ENCODE measurements at regions not wholly inside any gene's neighbourhood (a gene's known extent, or its start where the extent isn't known, plus 50 kb on each side); places are given as distances from the start of the nearest gene placed in this dataset.
A peak's percentile ranks its signal among the peaks of the same experiment; 100 is the strongest.

- H3K9me3 Mint-ChIP-seq, result peaks cover 8 to 17% (median 14%) of the 10 kb centered on the region in 3 donors
- no peak overlapping the region for H3K27ac Mint-ChIP-seq
- Histone ChIP-seq H3K9me3 (no peaks in the 10 kb centered on the region), H3K27ac (ENCODE audit: low read length) (no peak overlapping the region), H3K27me3 (replicated peaks in 1 of 2; ENCODE audit: control insufficient read depth in 2 of 2, extremely low read depth in 1 of 2, insufficient read depth in 2 of 2, low read length in 1 of 2) (peaks cover 2 to 15% of the 10 kb centered on the region in 2 experiments), H3K4me3 (ENCODE audit: control insufficient read depth in 1 of 2, extremely low read depth in 1 of 2, low read length in 1 of 2) (no peak overlapping the region), H3K4me1 (ENCODE audit: control insufficient read depth in 1 of 2, extremely low read depth in 1 of 2, insufficient read depth in 2 of 2, low read length in 2 of 2) (peaks cover 0 to 4% of the 10 kb centered on the region in 2 experiments), H3K36me3 (ENCODE audit: control insufficient read depth in 2 of 2, extremely low read depth in 1 of 2, insufficient read depth in 1 of 2, low read length in 1 of 2) (no peaks in the 10 kb centered on the region)
- DNase-seq (no peak), ATAC-seq (replicated peaks in 1 of 4) (no peak)
- POLR2A ChIA-PET, result no interaction called here
- H3K4me3 Mint-ChIP-seq, result no peak overlapping the region
- CTCF ChIA-PET, result no interaction called here
- H3K4me1 Mint-ChIP-seq, result peaks cover 0 to 4% (median 4%) of the 10 kb centered on the region in 3 donors
- H3K36me3 Mint-ChIP-seq, result peaks cover 3% of the 10 kb centered on the region
- peaks cover 19 to 30% of the 10 kb centered on the region in 2 donors for H3K27me3 Mint-ChIP-seq
Measured at GRCh38 chr7:18081617-18082016, 54.0 kb upstream of the PRPS1L1 start.

- POLR2A ChIA-PET, result no interaction called here
- Mint-ChIP-seq H3K36me3 (peaks cover 3% of the 10 kb centered on the region), H3K9me3 (peaks cover 8 to 17% (median 14%) of the 10 kb centered on the region in 3 donors), H3K27me3 (peaks cover 17 to 33% of the 10 kb centered on the region in 2 donors), H3K27ac (no peak overlapping the region), H3K4me1 (peaks cover 0 to 7% (median 4%) of the 10 kb centered on the region in 3 donors), H3K4me3 (no peak overlapping the region)
- no peak for DNase-seq
- Histone ChIP-seq H3K4me3 (ENCODE audit: control insufficient read depth in 1 of 2, extremely low read depth in 1 of 2, low read length in 1 of 2) (no peak overlapping the region), H3K9me3 (no peaks in the 10 kb centered on the region), H3K27me3 (replicated peaks in 1 of 2; ENCODE audit: control insufficient read depth in 2 of 2, extremely low read depth in 1 of 2, insufficient read depth in 2 of 2, low read length in 1 of 2) (peaks cover 2 to 19% of the 10 kb centered on the region in 2 experiments), H3K36me3 (ENCODE audit: control insufficient read depth in 2 of 2, extremely low read depth in 1 of 2, insufficient read depth in 1 of 2, low read length in 1 of 2) (no peaks in the 10 kb centered on the region), H3K27ac (ENCODE audit: low read length) (no peak overlapping the region), H3K4me1 (ENCODE audit: control insufficient read depth in 1 of 2, extremely low read depth in 1 of 2, insufficient read depth in 2 of 2, low read length in 2 of 2) (peaks cover 0 to 4% of the 10 kb centered on the region in 2 experiments)
- CTCF ChIA-PET, result no interaction called here
- no peak for ATAC-seq (replicated peaks in 1 of 4)
- 79% methylated on average over 2 of the region's 2 CpGs for WGBS (ENCODE audit: insufficient coverage)
Measured at GRCh38 chr7:18082169-18082568, 54.5 kb upstream of the PRPS1L1 start.

GRCh38 chr7:18086165-18087025 lies 58.7 kb upstream of the PRPS1L1 start:
- H3K4me3 Mint-ChIP-seq, result peak overlapping the region; percentile 41 to 63 (median 48)
- H3K4me3 ChIP-seq (ENCODE audit: control insufficient read depth in 1 of 2, extremely low read depth in 1 of 2, low read length in 1 of 2), result peak overlapping the region in 1 of 2 donors; percentile 62
- ChIA-PET POLR2A (no interaction called here), CTCF (no interaction called here)
- H3K27ac Mint-ChIP-seq, result no peak overlapping the region
- no peaks in the 10 kb centered on the region for H3K36me3 ChIP-seq (ENCODE audit: control insufficient read depth in 2 of 2, extremely low read depth in 1 of 2, insufficient read depth in 1 of 2, low read length in 1 of 2)
- DNase-seq, result peak in 1 of 35 experiments; percentile 2
- H3K27me3 Mint-ChIP-seq, result peaks cover 33 to 39% of the 10 kb centered on the region in 2 donors
- 1% methylated on average over 91 of the region's 108 CpGs for WGBS (ENCODE audit: insufficient coverage)
- H3K9me3 Mint-ChIP-seq, result peaks cover 6 to 7% (median 7%) of the 10 kb centered on the region in 3 donors
- H3K27me3 ChIP-seq (replicated peaks in 1 of 2; ENCODE audit: control insufficient read depth in 2 of 2, extremely low read depth in 1 of 2, insufficient read depth in 2 of 2, low read length in 1 of 2), result peaks cover 2 to 25% of the 10 kb centered on the region in 2 experiments
- H3K36me3 Mint-ChIP-seq, result peaks cover 2% of the 10 kb centered on the region
- H3K9me3 ChIP-seq, result no peaks in the 10 kb centered on the region
- H3K4me1 Mint-ChIP-seq, result peaks cover 0 to 7% (median 4%) of the 10 kb centered on the region in 3 donors
- no peak overlapping the region for H3K27ac ChIP-seq (ENCODE audit: low read length)
- peaks cover 0 to 4% of the 10 kb centered on the region in 2 experiments for H3K4me1 ChIP-seq (ENCODE audit: control insufficient read depth in 1 of 2, extremely low read depth in 1 of 2, insufficient read depth in 2 of 2, low read length in 2 of 2)
- no peak for ATAC-seq (replicated peaks in 1 of 4)

GRCh38 chr7:18087026-18087686 lies 59.5 kb upstream of the PRPS1L1 start:
- H3K27me3 Mint-ChIP-seq, result peaks cover 33 to 36% of the 10 kb centered on the region in 2 donors
- H3K4me3 Mint-ChIP-seq, result peak overlapping the region; percentile 41 to 50 (median 48)
- DNase-seq (no peak), ATAC-seq (replicated peaks in 1 of 4) (no peak)
- Histone ChIP-seq H3K36me3 (ENCODE audit: control insufficient read depth in 2 of 2, extremely low read depth in 1 of 2, insufficient read depth in 1 of 2, low read length in 1 of 2) (no peaks in the 10 kb centered on the region), H3K27ac (ENCODE audit: low read length) (no peak overlapping the region), H3K9me3 (no peaks in the 10 kb centered on the region), H3K4me1 (ENCODE audit: control insufficient read depth in 1 of 2, extremely low read depth in 1 of 2, insufficient read depth in 2 of 2, low read length in 2 of 2) (peaks cover 0 to 4% of the 10 kb centered on the region in 2 experiments), H3K27me3 (replicated peaks in 1 of 2; ENCODE audit: control insufficient read depth in 2 of 2, extremely low read depth in 1 of 2, insufficient read depth in 2 of 2, low read length in 1 of 2) (peaks cover 2 to 25% of the 10 kb centered on the region in 2 experiments), H3K4me3 (ENCODE audit: control insufficient read depth in 1 of 2, extremely low read depth in 1 of 2, low read length in 1 of 2) (peak overlapping the region in 1 of 2 donors; percentile 17)
- H3K4me1 Mint-ChIP-seq, result peaks cover 0 to 7% (median 4%) of the 10 kb centered on the region in 3 donors
- WGBS (ENCODE audit: insufficient coverage), result 31% methylated on average over 25 of the region's 38 CpGs
- ChIA-PET POLR2A (no interaction called here), CTCF (no interaction called here)
- H3K36me3 Mint-ChIP-seq, result no peaks in the 10 kb centered on the region
- peaks cover 0 to 4% (median 0%) of the 10 kb centered on the region in 3 donors for H3K9me3 Mint-ChIP-seq
- peak overlapping the region in 1 of 2 donors; percentile 11 for H3K27ac Mint-ChIP-seq

- peaks cover 0 to 4% of the 10 kb centered on the region in 2 experiments for H3K4me1 ChIP-seq (ENCODE audit: control insufficient read depth in 1 of 2, extremely low read depth in 1 of 2, insufficient read depth in 2 of 2, low read length in 2 of 2)
- H3K36me3 ChIP-seq (ENCODE audit: control insufficient read depth in 2 of 2, extremely low read depth in 1 of 2, insufficient read depth in 1 of 2, low read length in 1 of 2), result no peaks in the 10 kb centered on the region
- no peaks in the 10 kb centered on the region for H3K36me3 Mint-ChIP-seq
- H3K27me3 ChIP-seq (replicated peaks in 1 of 2; ENCODE audit: control insufficient read depth in 2 of 2, extremely low read depth in 1 of 2, insufficient read depth in 2 of 2, low read length in 1 of 2), result peaks cover 2 to 21% of the 10 kb centered on the region in 2 experiments
- ChIA-PET CTCF (no interaction called here), POLR2A (no interaction called here)
- WGBS (ENCODE audit: insufficient coverage), result 90% methylated on average over 8 of the region's 14 CpGs
- no peak overlapping the region for H3K27ac ChIP-seq (ENCODE audit: low read length)
- H3K9me3 Mint-ChIP-seq, result peaks cover 0 to 3% (median 0%) of the 10 kb centered on the region in 3 donors
- no peaks in the 10 kb centered on the region for H3K9me3 ChIP-seq
- H3K4me1 Mint-ChIP-seq, result peaks cover 0 to 7% (median 4%) of the 10 kb centered on the region in 3 donors
- no peak for ATAC-seq (replicated peaks in 1 of 4)
- H3K4me3 Mint-ChIP-seq, result peak overlapping the region in 2 of 3 donors; percentile 41 to 50
- peaks cover 33 to 36% of the 10 kb centered on the region in 2 donors for H3K27me3 Mint-ChIP-seq
- H3K27ac Mint-ChIP-seq, result peak overlapping the region in 1 of 2 donors; percentile 11
- no peak overlapping the region for H3K4me3 ChIP-seq (ENCODE audit: control insufficient read depth in 1 of 2, extremely low read depth in 1 of 2, low read length in 1 of 2)
- DNase-seq, result no peak
Measured at GRCh38 chr7:18087687-18088078, 60.0 kb upstream of the PRPS1L1 start.

- POLR2A ChIA-PET, result no interaction called here
- Histone ChIP-seq H3K9me3 (no peaks in the 10 kb centered on the region), H3K27ac (ENCODE audit: low read length) (no peak overlapping the region), H3K4me1 (ENCODE audit: control insufficient read depth in 1 of 2, extremely low read depth in 1 of 2, insufficient read depth in 2 of 2, low read length in 2 of 2) (no peaks in the 10 kb centered on the region), H3K4me3 (ENCODE audit: control insufficient read depth in 1 of 2, extremely low read depth in 1 of 2, low read length in 1 of 2) (no peak overlapping the region), H3K27me3 (replicated peaks in 1 of 2; ENCODE audit: control insufficient read depth in 2 of 2, extremely low read depth in 1 of 2, insufficient read depth in 2 of 2, low read length in 1 of 2) (no peaks in the 10 kb centered on the region), H3K36me3 (ENCODE audit: control insufficient read depth in 2 of 2, extremely low read depth in 1 of 2, insufficient read depth in 1 of 2, low read length in 1 of 2) (no peaks in the 10 kb centered on the region)
- H3K4me3 Mint-ChIP-seq, result no peak overlapping the region
- no peaks in the 10 kb centered on the region for H3K36me3 Mint-ChIP-seq
- H3K9me3 Mint-ChIP-seq, result peaks cover 0 to 13% (median 2%) of the 10 kb centered on the region in 3 donors
- ATAC-seq (replicated peaks in 1 of 4) (no peak), DNase-seq (no peak)
- CTCF ChIA-PET, result no interaction called here
- no CpG with 5 or more reads among the region's 2 CpGs for WGBS (ENCODE audit: insufficient coverage)
- no peaks in the 10 kb centered on the region for H3K27me3 Mint-ChIP-seq
- H3K27ac Mint-ChIP-seq, result no peak overlapping the region
- H3K4me1 Mint-ChIP-seq, result no peaks in the 10 kb centered on the region
Measured at GRCh38 chr7:18096087-18096486, 68.4 kb upstream of the PRPS1L1 start.
